ENCODE measurements at regions not wholly inside any gene's neighbourhood (a gene's known extent, or its start where the extent isn't known, plus 50 kb on each side); places are given as distances from the start of the nearest gene placed in this dataset.
"Not testable (repeated sequence)": the region's sequence is repeated elsewhere in the genome, so short reads cannot be mapped to it uniquely, and the experiment has no call there.

DNA sequence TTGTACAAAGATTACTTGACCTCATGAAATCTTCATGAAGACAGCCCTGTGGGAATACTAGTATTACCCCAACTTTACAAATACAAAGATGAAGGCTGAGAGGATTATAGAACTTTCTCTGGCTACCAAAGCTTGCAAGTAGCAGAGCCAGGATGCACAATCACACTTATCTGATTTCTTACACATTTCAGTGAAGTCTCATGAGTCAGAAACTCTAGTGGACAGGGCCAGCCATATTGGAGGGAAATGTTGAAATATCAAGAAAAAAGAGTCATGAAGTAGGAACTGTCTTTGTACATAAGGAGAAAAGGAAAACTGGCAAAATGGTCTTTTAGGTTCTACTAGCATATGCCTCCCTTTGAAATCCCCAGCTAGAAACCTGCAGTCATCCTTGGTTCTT lies 369.6 kb upstream of the WWC1 start:
- H3K27me3 ChIP-seq (ENCODE audit: control insufficient read depth, insufficient read depth, low read length, poor library complexity, severe bottlenecking) = no peaks in the 10 kb centered on the region
- H3K9me3 ChIP-seq (ENCODE audit: control insufficient read depth, low read length) = no peaks in the 10 kb centered on the region
- no peak overlapping the region for H3K4me3 ChIP-seq (ENCODE audit: insufficient read depth, low read depth, low read length)
- no peaks in the 10 kb centered on the region for H3K36me3 ChIP-seq (ENCODE audit: control insufficient read depth, insufficient read depth, low read length)
- no peak overlapping the region for H3K27ac ChIP-seq (ENCODE audit: insufficient read depth, low read depth, low read length, poor library complexity, severe bottlenecking)
- peaks cover 7% of the 10 kb centered on the region for H3K4me1 ChIP-seq (ENCODE audit: control insufficient read depth, insufficient read depth, low read length)

DNA sequence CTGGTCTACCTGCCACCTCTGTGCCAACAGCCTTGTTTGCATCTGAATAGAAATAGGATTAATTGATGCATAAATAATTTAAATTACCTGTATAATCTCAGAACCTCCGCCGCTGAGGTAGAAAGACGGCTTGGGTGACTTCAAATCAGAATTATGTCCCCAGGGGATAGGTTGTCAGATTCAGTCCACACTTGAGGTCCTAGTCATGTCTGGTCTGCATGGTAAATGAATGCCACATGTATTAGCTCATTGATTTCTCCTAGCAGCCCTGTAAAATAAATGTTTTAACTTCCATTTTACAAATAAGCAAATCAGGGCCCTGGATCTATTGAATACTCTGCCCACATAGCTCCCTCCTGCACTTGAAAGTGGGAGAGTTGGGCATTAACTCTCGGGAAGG lies 368.0 kb upstream of the WWC1 start:
- Histone ChIP-seq H3K4me1 (ENCODE audit: control insufficient read depth, insufficient read depth, low read length) (peaks cover under 1% of the 10 kb centered on the region), H3K27me3 (ENCODE audit: control insufficient read depth, insufficient read depth, low read length, poor library complexity, severe bottlenecking) (no peaks in the 10 kb centered on the region), H3K4me3 (ENCODE audit: insufficient read depth, low read depth, low read length) (no peak overlapping the region), H3K36me3 (ENCODE audit: control insufficient read depth, insufficient read depth, low read length) (no peaks in the 10 kb centered on the region), H3K27ac (ENCODE audit: insufficient read depth, low read depth, low read length, poor library complexity, severe bottlenecking) (no peak overlapping the region), H3K9me3 (ENCODE audit: control insufficient read depth, low read length) (no peaks in the 10 kb centered on the region)
- 95 to 98% methylated on average over 4 of the region's 4 CpGs for WGBS, 2 experiments

DNA sequence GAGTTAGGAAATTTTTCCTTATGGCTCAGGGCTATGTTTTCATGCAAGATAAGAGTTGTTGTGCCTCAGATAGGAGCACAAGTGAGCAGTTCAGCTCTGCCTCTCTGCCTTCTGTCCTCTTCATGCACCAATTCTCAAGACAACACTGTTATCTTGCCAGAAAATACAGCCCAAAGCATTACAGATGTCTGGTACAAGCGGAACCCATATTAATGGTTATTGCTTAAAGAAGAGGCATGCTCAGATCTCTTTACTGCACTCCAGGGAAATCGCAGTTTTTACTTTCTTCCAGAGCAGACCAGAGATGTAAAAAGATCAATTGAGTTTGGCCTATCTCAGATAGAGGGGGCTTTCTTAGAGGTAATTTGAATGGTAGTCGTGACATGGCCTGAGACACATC lies 361.6 kb upstream of the WWC1 start:
- 94 to 100% methylated on average over 2 to 3 of the region's 3 CpGs for WGBS, 2 experiments

DNA sequence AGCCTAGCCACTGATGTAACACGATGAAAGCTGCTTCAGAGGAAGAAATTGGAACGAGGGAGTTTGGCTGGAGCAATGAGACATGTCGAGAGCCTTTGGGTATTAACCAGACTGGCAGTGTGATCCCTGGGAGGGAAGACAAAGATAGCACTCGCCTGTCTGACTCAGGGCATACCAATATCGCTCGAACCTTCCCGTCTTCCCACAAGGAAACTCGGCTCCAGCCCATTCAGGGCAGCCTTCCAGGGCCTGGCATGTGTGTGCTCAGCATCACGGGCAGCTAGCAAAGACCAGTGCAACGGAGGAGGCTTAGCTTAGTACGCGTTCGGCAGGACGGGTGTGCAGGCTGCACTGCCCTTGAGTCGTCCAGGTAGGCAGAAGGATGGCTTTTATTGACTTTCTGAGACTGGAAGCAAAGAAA lies 356.9 kb upstream of the WWC1 start:
- Histone ChIP-seq H3K9me3 (ENCODE audit: control insufficient read depth, low read length) (no peaks in the 10 kb centered on the region), H3K4me3 (ENCODE audit: insufficient read depth, low read depth, low read length) (no peak overlapping the region), H3K27me3 (ENCODE audit: control insufficient read depth, insufficient read depth, low read length, poor library complexity, severe bottlenecking) (no peaks in the 10 kb centered on the region), H3K4me1 (ENCODE audit: control insufficient read depth, insufficient read depth, low read length) (no peaks in the 10 kb centered on the region), H3K27ac (ENCODE audit: insufficient read depth, low read depth, low read length, poor library complexity, severe bottlenecking) (no peak overlapping the region), H3K36me3 (ENCODE audit: control insufficient read depth, insufficient read depth, low read length) (no peaks in the 10 kb centered on the region)
- 92% methylated on average over 15 of the region's 15 CpGs for WGBS, 2 experiments

More for the DNA sequence above, 361.6 kb upstream of the WWC1 start:
- H3K9me3 ChIP-seq (ENCODE audit: control insufficient read depth, low read length) = no peaks in the 10 kb centered on the region
- H3K4me3 ChIP-seq (ENCODE audit: insufficient read depth, low read depth, low read length) = no peak overlapping the region
- H3K27ac ChIP-seq (ENCODE audit: insufficient read depth, low read depth, low read length, poor library complexity, severe bottlenecking) = no peak overlapping the region
- H3K4me1 ChIP-seq (ENCODE audit: control insufficient read depth, insufficient read depth, low read length) = no peaks in the 10 kb centered on the region
- H3K36me3 ChIP-seq (ENCODE audit: control insufficient read depth, insufficient read depth, low read length) = no peaks in the 10 kb centered on the region
- no peaks in the 10 kb centered on the region for H3K27me3 ChIP-seq (ENCODE audit: control insufficient read depth, insufficient read depth, low read length, poor library complexity, severe bottlenecking)

GRCh38 chr5:167936022-167936421 lies 355.4 kb upstream of the WWC1 start:
- Histone ChIP-seq H3K4me1 (ENCODE audit: control insufficient read depth, insufficient read depth, low read length) (no peaks in the 10 kb centered on the region), H3K36me3 (ENCODE audit: control insufficient read depth, insufficient read depth, low read length) (no peaks in the 10 kb centered on the region), H3K9me3 (ENCODE audit: control insufficient read depth, low read length) (no peaks in the 10 kb centered on the region), H3K27ac (ENCODE audit: insufficient read depth, low read depth, low read length, poor library complexity, severe bottlenecking) (no peak overlapping the region), H3K27me3 (ENCODE audit: control insufficient read depth, insufficient read depth, low read length, poor library complexity, severe bottlenecking) (no peaks in the 10 kb centered on the region), H3K4me3 (ENCODE audit: insufficient read depth, low read depth, low read length) (no peak overlapping the region)
- WGBS, 2 experiments = 95 to 100% methylated on average over 3 to 4 of the region's 4 CpGs

- H3K27ac ChIP-seq (ENCODE audit: insufficient read depth, low read depth, low read length, poor library complexity, severe bottlenecking) = no peak overlapping the region
- no peak overlapping the region for H3K4me3 ChIP-seq (ENCODE audit: insufficient read depth, low read depth, low read length)
- no peaks in the 10 kb centered on the region for H3K9me3 ChIP-seq (ENCODE audit: control insufficient read depth, low read length)
- no peaks in the 10 kb centered on the region for H3K27me3 ChIP-seq (ENCODE audit: control insufficient read depth, insufficient read depth, low read length, poor library complexity, severe bottlenecking)
- WGBS, 2 experiments = 95 to 98% methylated on average over 5 of the region's 6 CpGs
- no peaks in the 10 kb centered on the region for H3K4me1 ChIP-seq (ENCODE audit: control insufficient read depth, insufficient read depth, low read length)
- no peaks in the 10 kb centered on the region for H3K36me3 ChIP-seq (ENCODE audit: control insufficient read depth, insufficient read depth, low read length)
Observed at GRCh38 chr5:167936944-167937634, 354.4 kb upstream of the WWC1 start.

- H3K4me1 ChIP-seq (ENCODE audit: control insufficient read depth, insufficient read depth, low read length) = no peaks in the 10 kb centered on the region
- no peak overlapping the region for H3K4me3 ChIP-seq (ENCODE audit: insufficient read depth, low read depth, low read length)
- 94 to 95% methylated on average over 8 of the region's 8 CpGs for WGBS, 2 experiments
- no peaks in the 10 kb centered on the region for H3K36me3 ChIP-seq (ENCODE audit: control insufficient read depth, insufficient read depth, low read length)
- H3K27ac ChIP-seq (ENCODE audit: insufficient read depth, low read depth, low read length, poor library complexity, severe bottlenecking) = no peak overlapping the region
- H3K9me3 ChIP-seq (ENCODE audit: control insufficient read depth, low read length) = no peaks in the 10 kb centered on the region
- no peaks in the 10 kb centered on the region for H3K27me3 ChIP-seq (ENCODE audit: control insufficient read depth, insufficient read depth, low read length, poor library complexity, severe bottlenecking)
Observed at GRCh38 chr5:167937635-167937998, 353.8 kb upstream of the WWC1 start.

- H3K27ac ChIP-seq (ENCODE audit: insufficient read depth, low read depth, low read length, poor library complexity, severe bottlenecking) = no peak overlapping the region
- no peaks in the 10 kb centered on the region for H3K36me3 ChIP-seq (ENCODE audit: control insufficient read depth, insufficient read depth, low read length)
- WGBS, 2 experiments = 95 to 97% methylated on average over 6 of the region's 6 CpGs
- no peaks in the 10 kb centered on the region for H3K9me3 ChIP-seq (ENCODE audit: control insufficient read depth, low read length)
- H3K4me3 ChIP-seq (ENCODE audit: insufficient read depth, low read depth, low read length) = no peak overlapping the region
- H3K27me3 ChIP-seq (ENCODE audit: control insufficient read depth, insufficient read depth, low read length, poor library complexity, severe bottlenecking) = no peaks in the 10 kb centered on the region
- no peaks in the 10 kb centered on the region for H3K4me1 ChIP-seq (ENCODE audit: control insufficient read depth, insufficient read depth, low read length)
Observed at GRCh38 chr5:167939686-167940085, 351.8 kb upstream of the WWC1 start.

DNA sequence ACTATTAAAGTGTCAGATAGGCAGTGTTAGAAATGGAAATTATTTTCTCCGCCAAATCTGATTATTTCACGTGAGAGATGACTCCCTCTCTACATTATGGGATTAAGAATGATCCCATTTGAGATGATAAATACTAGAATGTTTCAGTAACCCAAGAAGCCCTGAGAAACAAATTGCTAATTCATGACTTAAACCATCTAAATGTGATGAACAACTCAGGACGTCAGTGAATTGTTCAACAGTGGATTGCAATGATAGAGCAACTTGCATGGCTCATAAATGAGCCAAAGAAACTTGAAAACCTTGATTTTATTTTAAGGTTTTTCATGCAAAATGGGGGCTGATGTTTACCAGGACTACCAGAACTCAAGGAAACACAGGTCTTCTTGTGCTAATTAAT lies 350.5 kb upstream of the WWC1 start:
- H3K36me3 ChIP-seq (ENCODE audit: control insufficient read depth, insufficient read depth, low read length) = no peaks in the 10 kb centered on the region
- H3K27me3 ChIP-seq (ENCODE audit: control insufficient read depth, insufficient read depth, low read length, poor library complexity, severe bottlenecking) = no peaks in the 10 kb centered on the region
- H3K4me3 ChIP-seq (ENCODE audit: insufficient read depth, low read depth, low read length) = no peak overlapping the region
- H3K27ac ChIP-seq (ENCODE audit: insufficient read depth, low read depth, low read length, poor library complexity, severe bottlenecking) = no peak overlapping the region
- 96 to 99% methylated on average over 3 of the region's 3 CpGs for WGBS, 2 experiments
- no peaks in the 10 kb centered on the region for H3K4me1 ChIP-seq (ENCODE audit: control insufficient read depth, insufficient read depth, low read length)
- no peaks in the 10 kb centered on the region for H3K9me3 ChIP-seq (ENCODE audit: control insufficient read depth, low read length)

DNA sequence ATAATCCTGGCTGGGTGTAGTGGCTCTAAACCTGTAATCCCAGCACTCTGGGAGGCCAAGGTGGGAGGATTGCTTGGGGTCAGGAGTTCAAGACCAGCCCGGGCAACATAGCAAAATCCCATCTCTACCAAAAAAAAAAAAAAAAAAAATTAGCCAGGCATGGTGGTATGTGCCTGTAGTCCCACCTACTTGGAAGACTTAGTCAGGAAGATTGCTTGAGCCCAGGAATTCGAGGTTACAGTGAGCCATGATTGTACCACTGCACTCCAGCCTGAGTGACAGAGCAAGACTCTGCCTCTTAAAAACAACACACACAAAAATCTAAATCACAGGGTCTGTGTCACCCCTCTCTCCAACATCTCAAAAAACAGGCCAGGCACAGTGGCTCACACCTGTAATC lies 349.9 kb upstream of the WWC1 start:
- WGBS, 2 experiments = 90 to 96% methylated on average over 1 to 2 of the region's 2 CpGs
- H3K36me3 ChIP-seq (ENCODE audit: control insufficient read depth, insufficient read depth, low read length); H3K27me3 ChIP-seq (ENCODE audit: control insufficient read depth, insufficient read depth, low read length, poor library complexity, severe bottlenecking); H3K27ac ChIP-seq (ENCODE audit: insufficient read depth, low read depth, low read length, poor library complexity, severe bottlenecking); H3K9me3 ChIP-seq (ENCODE audit: control insufficient read depth, low read length); H3K4me1 ChIP-seq (ENCODE audit: control insufficient read depth, insufficient read depth, low read length); H3K4me3 ChIP-seq (ENCODE audit: insufficient read depth, low read depth, low read length): not testable (repeated sequence)

DNA sequence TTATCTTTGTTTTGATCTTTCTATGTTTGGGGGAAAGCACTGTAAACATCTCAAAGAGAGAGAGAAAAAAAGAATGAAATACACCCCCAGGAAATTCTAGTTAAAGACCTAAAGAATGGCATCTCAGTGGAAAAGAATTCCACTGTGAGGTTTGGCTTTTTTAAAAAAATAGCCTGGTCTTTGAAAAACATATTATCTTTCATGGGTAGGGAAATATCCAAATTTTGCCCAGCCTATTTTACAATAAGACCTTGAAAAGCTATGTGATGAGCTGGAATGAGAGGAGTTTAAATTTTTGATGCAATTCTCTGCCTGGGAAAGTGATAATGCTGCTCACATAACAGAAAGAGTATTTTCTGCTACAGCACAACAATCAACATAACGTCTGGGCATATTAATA lies 348.1 kb upstream of the WWC1 start:
- H3K36me3 ChIP-seq (ENCODE audit: control insufficient read depth, insufficient read depth, low read length) = no peaks in the 10 kb centered on the region
- H3K4me3 ChIP-seq (ENCODE audit: insufficient read depth, low read depth, low read length) = no peak overlapping the region
- no peaks in the 10 kb centered on the region for H3K27me3 ChIP-seq (ENCODE audit: control insufficient read depth, insufficient read depth, low read length, poor library complexity, severe bottlenecking)
- no peaks in the 10 kb centered on the region for H3K4me1 ChIP-seq (ENCODE audit: control insufficient read depth, insufficient read depth, low read length)
- WGBS, 2 experiments = 87 to 100% methylated on average over 1 of the region's 1 CpG
- H3K27ac ChIP-seq (ENCODE audit: insufficient read depth, low read depth, low read length, poor library complexity, severe bottlenecking) = no peak overlapping the region
- no peaks in the 10 kb centered on the region for H3K9me3 ChIP-seq (ENCODE audit: control insufficient read depth, low read length)

Data from ectodermal cell (in vitro differentiated cells).